NCI-H510A (cell line): ENCODE measurements at regions not wholly inside any gene's neighbourhood (a gene's known extent, or its start where the extent isn't known, plus 50 kb on each side); places are given as distances from the start of the nearest gene placed in this dataset.
"Not testable (repeated sequence)": the region's sequence is repeated elsewhere in the genome, so short reads cannot be mapped to it uniquely, and the experiment has no call there.

ENCODE experiments used
- DNase-seq: peaks from one replicate; lab custom pipeline; 2025; lab: John Stamatoyannopoulos, UW

DNA sequence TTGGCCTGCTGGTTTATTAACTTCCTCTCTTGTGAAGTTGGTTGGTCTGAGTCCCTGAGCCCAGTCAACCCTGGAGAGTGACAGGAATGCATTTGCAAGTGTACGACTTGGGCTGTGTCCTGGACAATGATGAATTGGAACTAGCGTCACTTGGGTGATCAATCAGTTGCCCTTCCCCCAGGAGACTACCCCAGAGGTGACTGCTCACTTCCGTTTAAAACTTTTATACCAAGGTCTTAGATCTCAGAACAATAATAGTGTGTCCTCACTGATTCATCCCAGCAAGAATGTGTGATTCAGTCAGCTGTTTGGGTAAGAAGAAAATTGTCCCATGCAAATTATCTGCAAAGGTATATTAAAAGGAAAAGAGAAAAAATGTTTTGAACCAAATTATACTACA lies 102.9 kb upstream of the ARMC3 start:
- DNase-seq, result no peak

DNA sequence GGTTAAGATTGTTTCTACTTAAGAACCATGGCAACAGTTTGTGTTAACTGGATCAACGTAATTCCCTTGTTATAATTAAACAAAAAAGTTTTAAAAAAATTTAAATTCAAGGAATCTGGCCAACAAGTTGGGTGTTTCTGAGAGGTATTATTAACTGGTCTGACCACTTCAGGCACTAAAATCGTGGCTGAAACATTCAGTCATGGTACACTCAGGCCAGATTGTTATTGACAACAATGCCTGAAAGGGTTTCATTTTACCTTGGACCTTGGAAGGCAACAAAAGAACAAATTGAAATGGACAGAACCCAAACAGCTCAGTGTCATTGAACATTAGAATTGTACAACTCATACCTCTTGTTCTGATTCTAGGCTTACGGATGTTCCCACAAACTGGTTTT lies 103.3 kb upstream of the ARMC3 start:
- DNase-seq, result no peak

DNA sequence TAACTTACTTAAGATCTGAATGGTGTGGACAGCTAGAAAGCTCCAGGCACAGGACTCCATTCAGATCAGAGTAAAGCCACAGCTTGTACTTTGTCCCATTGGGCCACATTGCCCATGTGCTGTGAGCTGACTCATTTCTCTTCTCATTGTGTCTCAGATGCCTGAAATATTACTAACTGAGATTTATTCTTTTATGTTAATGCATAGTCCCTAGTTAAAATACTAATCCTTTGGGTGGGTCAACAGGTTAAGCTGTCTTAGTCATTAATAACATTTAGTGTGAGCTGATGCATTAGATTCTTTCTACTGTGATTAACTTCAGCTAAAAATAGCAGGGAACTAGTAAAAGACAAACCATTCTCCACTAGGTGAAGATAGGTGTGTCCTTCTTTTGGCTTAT lies 104.7 kb upstream of the ARMC3 start:
- DNase-seq, result no peak

DNA sequence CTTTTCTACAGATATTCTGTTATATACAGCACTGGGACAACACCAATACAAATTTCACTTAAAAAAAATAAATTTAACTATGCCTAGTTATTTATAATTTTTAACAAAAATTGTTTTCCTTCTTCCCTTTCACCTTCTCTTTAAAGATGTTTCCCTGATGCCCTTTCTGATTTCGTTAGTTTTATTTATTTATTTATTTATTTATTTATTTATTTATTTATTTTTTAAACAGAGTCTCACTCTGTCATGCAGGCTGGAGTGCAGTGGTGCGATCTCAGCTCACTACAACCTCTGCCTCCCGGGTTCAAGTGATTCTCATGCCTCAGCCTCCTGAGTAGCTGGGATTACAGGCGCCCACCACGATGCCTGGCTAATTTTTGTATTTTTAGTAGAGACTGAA lies 105.9 kb upstream of the ARMC3 start:
- not testable (repeated sequence) for DNase-seq

DNA sequence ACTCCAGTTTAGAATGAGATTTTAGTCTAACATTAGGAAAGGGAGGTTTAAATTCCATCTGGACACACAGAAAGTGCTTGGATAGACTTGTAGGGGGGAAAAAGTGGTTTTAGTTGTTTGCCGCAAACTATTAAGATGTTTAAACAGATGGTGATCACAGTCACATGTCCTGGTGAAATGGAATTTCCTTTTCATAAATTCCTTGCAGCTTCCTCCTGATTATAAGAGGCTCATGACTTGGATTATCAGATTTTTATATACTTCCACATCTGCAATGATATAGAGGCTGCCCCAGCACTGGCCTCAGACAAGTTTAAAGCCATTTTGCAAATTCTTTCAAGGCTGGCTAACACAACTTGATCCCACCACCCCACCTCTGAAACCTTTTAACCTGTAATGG lies 106.4 kb upstream of the ARMC3 start:
- DNase-seq, result no peak

DNA sequence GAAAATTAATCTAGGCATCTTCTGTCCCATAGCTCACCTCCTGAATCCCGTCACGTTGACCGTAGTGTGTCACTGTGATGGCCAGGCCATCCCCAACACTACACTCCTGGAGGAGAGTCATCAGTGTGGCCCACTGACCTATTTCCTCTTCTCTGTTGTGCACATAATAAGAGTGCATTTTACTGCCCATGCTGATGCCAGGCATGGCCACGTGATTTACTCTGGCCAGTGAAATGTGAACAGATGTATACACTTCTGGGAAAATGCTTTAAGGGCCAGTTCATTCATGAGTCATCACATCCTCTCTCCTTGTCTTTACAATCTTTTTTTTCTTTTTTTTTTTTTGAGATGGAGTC lies 101.9 kb upstream of the PIP4K2A start:
- no peak for DNase-seq

DNA sequence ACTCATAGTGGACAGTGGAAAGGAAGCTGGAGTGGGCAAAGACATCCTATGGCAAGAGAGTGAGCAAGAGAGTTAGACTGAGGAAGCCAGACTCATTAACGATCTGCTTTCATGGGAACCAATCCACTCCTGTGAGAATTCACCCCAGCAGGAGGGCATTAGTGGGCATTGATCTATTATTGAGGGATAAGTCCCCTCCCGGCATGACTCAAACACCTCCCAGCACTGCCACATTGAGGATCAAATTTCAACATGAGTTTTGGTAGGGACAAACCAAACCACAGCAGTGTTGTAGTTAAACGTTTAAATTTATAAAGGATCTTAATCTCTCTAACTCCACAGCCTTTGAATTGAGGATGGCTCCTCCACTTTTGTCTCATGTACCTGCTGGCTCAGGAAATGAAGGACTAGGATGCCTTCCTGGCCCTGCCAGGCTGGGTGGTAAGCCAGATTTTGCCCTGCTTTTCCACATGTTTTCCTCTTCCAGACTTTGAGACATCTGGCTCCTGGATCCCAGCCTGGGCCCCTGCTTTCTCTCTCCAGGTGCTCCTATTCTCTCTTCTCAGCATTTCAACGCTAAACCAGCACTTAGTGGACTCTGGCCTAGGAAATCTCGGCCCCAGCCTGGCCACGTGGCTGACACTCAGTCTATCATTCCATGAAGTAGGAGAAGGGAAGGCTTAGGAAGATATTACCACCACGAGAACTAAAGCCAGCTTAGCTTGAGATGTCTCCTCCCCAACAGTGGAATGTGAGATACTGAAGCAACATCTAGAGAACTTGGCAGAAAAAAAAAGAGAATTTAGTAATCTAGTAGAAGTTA lies 96.5 kb upstream of the PIP4K2A start:
- no peak for DNase-seq

DNA sequence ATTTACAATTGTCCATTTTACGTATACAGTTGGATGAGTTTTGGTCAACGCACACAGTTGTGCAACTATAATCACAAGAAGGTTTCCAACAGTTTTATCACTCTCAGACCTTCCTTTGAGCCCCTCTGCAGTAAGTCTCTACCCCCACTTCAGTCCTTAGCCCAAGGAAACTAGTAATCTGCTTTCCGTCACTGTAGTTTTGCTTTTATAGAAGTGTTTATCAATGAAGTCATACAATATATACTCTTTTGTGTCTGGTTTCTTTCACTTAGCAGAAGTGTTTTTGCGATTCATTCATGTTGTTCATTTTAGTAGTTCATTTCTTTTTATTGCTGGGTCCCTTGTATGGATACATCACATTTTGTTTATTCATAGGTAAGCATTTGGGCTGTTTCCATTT lies 92.9 kb upstream of the PIP4K2A start:
- no peak for DNase-seq

DNA sequence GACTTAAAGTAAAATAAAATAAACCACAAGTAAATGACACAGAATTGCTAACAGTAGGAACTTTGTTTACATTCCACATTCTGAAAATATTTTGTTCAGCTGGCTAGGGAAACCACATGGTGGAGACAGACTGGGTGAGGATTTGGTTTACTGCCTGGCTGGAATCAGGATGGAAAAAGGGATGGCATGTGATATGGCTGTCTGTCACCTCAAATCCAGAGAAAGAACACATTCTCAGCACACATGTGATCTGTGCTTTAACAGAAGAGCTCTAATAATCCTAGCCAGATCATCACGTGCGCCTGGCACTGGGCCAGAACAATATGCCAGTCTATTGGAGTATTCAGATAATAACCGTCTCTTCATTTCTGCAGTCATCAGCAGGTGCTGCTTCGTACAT lies 90.9 kb upstream of the PIP4K2A start:
- DNase-seq, result peak; percentile 42

DNA sequence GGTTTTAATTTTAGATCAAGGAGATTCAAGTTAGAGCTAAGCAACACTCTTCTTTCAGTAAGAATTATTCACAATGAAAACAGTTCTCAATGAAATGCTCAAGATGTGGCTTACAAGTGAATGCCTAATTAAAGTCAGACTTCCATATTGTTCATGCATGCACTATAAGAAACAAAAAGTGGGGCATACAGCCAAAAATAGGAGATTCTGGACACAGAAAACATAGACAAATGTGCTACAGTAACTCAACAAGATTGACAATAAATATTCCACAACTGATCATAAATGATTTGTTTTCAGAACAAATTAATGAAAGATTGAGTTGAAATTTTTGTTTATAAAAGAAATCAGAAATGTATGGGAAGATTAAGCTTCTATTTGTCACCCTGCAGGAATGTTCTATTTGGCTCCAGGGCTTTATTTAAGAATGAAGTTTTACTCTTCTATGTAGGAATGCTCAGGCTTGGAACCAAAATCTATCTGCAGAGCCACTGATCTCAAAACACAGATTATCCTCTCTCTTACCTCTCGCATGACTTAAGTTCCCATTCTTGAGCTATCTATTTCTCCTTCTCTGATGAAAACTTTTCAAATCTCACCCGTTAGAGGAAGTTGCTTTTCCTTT lies 89.0 kb upstream of the PIP4K2A start:
- no peak for DNase-seq

DNA sequence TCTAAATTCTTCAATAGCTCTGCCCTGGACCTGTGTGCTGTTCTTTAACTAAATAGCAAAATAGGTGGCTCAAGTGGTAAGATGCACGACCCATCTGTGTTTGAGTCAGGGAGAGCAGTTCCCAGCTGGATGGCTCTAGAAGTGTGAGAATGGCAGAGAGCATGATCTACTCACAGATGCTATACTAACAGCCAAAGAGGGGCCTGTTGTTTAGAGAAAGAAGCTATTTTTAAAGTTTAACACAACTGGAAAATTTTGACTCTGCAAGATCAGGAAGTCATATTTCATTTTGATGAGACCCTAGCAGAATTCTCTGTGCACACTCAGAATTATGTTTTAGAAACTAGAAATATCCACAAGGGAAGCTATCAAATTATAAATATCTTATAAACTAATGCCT lies 87.4 kb upstream of the PIP4K2A start:
- DNase-seq, result no peak

DNA sequence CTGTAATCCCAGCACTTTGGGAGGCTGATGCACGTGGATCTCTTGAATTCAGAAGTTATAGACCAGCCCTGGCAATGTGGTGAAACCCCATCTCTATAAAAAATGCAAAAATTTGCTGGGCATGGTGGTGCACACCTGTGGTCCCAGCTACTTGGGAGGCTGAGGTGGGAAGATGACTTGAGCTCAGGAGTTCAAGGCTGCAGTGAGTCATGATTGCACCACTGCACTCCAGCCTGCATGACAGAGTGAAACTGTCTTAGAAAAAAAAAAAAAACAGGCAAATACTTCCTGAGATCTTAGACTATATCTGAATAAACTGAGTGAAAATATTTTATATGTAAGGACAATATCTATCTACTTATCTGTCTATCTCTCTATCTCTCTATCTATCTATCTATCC lies 83.4 kb upstream of the PIP4K2A start:
- DNase-seq, result not testable (repeated sequence)

DNA sequence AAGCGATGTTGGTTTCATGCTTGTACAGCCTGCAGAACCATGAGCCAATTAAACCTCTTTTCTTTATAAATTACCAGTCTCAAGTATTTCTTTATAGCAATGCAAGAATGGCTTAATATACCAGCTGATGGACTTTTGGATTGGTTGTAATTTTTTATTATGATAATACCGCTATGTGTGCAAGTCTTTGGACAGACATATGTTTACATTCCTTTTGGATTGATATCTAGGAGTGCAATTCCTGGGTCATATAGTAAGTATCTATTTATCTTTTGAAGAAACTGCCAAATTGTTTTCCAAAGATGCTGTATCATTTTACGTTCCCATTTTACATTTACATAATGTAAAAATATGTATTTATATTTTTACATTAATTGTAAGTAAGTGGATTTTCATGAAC lies 81.2 kb upstream of the PIP4K2A start:
- no peak for DNase-seq

DNA sequence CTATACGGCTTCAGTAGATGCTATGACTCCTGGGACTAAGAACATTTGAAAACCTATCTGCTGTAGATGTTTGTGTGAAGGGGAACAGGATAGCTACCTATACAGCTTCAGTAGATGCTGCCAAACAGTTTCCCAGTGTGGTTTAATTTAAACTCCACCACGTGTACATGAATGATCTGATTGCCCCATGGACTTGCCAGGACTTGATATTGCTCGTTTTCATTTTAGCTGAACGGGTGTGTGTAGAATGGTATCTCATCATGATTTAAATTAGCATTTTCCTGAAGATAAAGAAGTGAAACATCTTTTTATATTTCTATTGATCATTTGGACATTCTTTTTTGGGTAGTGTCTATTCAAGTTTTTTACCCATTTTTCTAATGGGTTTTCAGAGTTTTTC lies 77.8 kb upstream of the PIP4K2A start:
- DNase-seq, result no peak

DNA sequence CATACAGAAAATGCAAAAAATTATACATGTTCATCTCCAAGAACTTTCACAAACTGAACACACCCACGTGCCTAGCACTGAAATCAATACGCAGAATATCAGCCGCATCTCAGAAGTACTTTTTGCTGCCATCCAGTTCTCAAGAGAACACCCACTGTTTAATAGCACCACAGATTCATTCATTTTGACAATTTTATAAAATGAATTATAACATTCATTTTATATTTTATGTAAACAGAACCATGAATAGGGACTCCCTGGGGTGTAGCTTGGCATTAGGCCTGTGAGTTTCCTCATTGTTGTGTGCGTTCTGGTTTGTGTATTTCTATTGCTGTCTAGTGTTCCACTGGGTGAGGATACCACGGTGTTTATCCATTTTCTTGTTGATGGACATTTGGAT lies 77.3 kb upstream of the PIP4K2A start:
- DNase-seq, result no peak

DNA sequence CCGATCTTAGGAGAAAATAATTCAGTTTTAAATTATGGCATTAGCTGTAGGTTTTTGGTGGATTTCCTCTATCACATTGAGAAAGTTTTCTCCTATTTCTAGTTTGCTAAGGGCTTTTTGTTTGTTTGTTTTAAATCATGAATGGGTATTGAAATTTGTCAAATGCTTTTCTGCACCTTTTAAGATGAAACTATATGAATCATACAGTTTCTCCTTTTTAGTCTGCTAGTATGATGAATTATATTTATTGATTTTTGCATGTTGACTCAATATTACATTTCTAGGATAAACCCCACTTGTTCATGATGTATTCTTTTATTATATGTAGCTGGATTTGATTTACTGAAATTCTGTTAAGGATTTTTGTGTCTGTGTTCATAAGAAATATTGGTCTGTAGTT lies 70.3 kb upstream of the PIP4K2A start:
- no peak for DNase-seq

DNA sequence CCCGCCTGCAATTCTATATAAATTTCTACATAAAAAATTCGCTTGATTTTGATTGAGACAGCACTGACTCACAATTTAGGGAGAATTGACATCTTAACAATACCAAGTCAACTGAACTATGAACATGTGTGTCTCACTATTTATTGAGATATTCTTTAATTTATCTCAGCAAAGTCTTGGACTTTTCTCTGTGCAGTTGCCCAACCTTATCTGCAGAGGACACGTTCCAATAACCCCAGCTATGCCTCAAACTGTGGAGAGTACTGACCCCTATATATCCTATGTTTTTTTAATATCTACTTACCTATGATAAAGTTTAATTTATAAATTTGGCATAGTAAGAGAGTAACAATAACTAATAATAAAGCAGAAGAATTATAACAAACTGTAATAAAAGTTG lies 69.4 kb upstream of the PIP4K2A start:
- DNase-seq, result no peak

DNA sequence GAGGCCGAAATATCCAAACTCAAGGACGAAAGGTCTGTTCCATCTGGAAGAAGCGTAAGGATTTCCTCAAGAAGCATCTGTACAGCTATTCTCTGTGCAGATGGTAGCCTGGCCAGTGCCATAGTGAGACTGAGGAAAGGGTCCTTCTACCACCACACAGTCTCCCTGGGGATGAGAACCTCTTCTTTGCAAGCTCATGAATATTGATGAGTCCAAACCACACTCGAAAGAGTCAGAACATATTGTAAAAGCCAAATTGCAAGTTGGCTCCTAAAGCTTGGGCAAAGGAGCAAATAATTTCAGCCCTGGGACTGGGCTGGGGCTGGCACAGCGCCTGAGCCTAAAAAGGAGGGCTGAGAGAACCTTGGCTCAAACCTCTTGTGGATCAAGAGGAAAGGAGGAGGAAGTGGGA lies 66.1 kb upstream of the PIP4K2A start:
- no peak for DNase-seq

DNA sequence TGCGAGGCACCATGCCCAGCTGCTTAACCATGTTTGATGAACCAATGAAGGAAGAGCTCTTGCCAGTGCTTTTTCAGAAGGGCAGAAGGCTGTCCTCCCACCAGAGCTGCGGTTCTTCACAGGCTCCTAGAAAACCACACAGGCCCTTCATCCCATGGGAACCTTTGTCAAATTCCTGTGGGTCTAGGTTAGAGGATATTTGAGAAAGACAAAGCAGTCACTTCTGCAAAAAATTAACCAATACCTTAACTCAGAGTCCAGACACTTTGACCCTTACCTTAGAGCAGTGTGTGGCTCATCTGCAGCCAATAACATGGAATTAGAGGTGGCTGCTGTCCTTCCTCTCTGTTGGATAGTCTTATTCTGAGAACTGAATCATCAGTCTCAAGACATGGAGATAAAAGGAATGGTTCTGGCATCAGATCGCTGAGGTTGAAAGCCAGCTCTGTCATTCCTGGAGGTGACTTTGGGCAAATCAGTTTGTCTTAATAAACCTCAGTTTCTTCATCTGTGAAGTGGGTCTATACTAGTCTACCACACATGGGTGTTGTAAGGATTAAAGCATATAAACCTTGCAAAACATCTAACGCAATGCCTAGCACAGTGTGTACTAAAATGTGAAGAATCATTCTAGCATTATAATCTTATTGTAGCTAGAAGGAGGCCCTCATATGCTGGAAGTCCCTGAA lies 65.1 kb upstream of the PIP4K2A start:
- DNase-seq, result no peak

DNA sequence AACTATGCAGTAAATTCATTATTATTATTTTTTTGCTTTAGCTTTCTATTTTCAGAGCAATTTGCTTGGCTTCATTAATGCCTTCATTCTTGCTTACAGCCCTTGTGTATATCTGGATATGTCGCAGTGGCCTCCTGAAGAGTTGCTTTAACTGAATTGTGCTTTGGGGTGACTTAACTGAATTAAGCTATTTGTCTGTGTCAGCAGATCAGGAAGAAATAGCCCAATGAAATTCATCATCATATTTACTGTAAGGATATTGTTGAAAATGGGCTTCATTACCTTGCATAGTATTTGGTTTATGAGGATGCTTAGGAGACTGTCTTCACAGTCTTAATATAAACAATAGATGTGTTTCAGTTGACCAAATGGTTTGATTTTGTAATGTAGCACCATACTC lies 59.7 kb upstream of the PIP4K2A start:
- DNase-seq, result no peak

DNA sequence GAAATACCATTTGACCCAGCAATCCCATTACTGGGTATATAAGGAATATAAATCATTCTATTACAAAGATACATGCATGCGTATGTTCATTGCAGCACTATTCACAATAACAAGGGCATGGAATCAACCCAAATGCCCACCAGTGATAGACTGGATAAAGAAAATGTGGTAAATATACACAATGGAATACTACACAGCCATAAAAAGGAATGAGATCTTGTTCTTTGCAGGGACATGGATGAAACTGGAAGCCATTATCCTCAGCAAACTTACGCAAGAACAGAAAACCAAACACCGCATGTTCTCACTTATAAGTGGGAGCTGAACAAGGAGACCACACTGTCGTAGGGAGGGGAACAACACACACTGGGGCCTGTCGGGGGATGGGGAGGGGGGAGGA lies 57.3 kb upstream of the PIP4K2A start:
- DNase-seq, result not testable (repeated sequence)

DNA sequence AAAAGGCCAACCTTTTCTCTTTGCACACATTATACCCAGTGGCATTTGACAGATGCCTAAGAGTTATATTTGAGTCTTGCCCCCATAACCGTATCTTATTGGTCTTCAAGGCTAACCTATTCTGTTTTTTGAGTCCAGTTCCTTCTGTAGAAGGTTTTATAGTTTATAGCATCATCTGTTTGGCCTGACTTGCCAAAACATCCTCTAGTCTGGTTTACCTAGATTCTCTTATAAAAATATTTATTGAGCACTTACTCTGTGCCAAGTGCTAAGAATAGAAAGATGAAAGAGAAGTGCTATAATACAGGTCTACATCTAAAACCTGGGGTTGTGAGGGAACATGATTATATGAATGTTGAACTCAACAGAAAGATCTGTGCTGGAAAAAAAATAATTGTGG lies 55.9 kb upstream of the PIP4K2A start:
- no peak for DNase-seq

DNA sequence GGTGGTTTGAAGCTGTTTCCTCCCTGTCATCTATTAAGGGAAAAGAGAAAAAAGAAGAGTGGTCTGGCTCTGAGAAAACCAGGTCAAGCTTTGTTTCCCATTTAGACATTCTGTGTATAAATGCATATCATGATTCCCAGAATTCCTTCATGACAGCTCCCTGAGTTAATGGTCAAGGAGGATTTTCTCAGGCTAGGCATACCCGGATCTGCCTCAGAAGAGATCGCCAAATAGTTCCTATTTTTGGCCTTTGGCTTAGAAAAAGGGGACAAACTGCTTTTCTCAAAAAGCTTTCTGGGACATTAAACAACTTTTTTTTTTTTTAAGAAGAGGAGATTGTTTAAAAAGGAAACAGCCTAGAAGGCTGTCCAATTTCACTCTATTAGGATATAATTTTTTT lies 53.5 kb upstream of the PIP4K2A start:
- no peak for DNase-seq
